NCI-H1436 (cell line): ENCODE measurements at regions not wholly inside any gene's neighbourhood (a gene's known extent, or its start where the extent isn't known, plus 50 kb on each side); places are given as distances from the start of the nearest gene placed in this dataset.
"Not testable (repeated sequence)": the region's sequence is repeated elsewhere in the genome, so short reads cannot be mapped to it uniquely, and the experiment has no call there.

ENCODE experiments used
- DNase-seq: peaks from one replicate; lab custom pipeline; 2025; lab: John Stamatoyannopoulos, UW

- no peak for DNase-seq
These were observed 50.9 kb upstream of the PDE1A start for GRCh38 chr2:182477774-182478173.

- DNase-seq: no peak
These were observed 54.8 kb upstream of the PDE1A start for GRCh38 chr2:182481676-182482075.

GRCh38 chr2:182482511-182482910 is 55.7 kb upstream of the PDE1A start:
- DNase-seq: no peak

GRCh38 chr2:182496596-182496995 is 69.8 kb upstream of the PDE1A start:
- no peak for DNase-seq

- no peak for DNase-seq
These were observed 73.1 kb upstream of the PDE1A start for GRCh38 chr2:182499706-182500470.

GRCh38 chr2:182503886-182504285 is 77.0 kb upstream of the PDE1A start:
- DNase-seq: no peak

GRCh38 chr2:182504903-182505302 is 78.1 kb upstream of the PDE1A start:
- no peak for DNase-seq

- DNase-seq: no peak
These were observed 79.8 kb upstream of the PDE1A start for GRCh38 chr2:182506606-182507005.

GRCh38 chr2:182508583-182508982 is 81.7 kb upstream of the PDE1A start:
- not testable (repeated sequence) for DNase-seq

GRCh38 chr2:182509216-182509615 is 82.4 kb upstream of the PDE1A start:
- DNase-seq: no peak

GRCh38 chr2:182521453-182522404 is 94.9 kb upstream of the PDE1A start:
- DNase-seq: peak; percentile 24

- no peak for DNase-seq
These were observed 95.6 kb upstream of the PDE1A start for GRCh38 chr2:182522405-182522896.

GRCh38 chr2:182522972-182523473 is 96.2 kb upstream of the PDE1A start:
- peak; percentile 46 for DNase-seq

- DNase-seq: no peak
These were observed 103.8 kb upstream of the PDE1A start for GRCh38 chr2:182530636-182531035.

GRCh38 chr2:182540252-182540651 is 113.4 kb upstream of the PDE1A start:
- DNase-seq: no peak

GRCh38 chr2:182541268-182541667 is 114.4 kb upstream of the PDE1A start:
- no peak for DNase-seq

- DNase-seq: no peak
These were observed 115.8 kb upstream of the PDE1A start for GRCh38 chr2:182542501-182543258.

GRCh38 chr2:182543741-182544525 is 117.1 kb upstream of the PDE1A start:
- no peak for DNase-seq

- DNase-seq: no peak
These were observed 118.8 kb upstream of the PDE1A start for GRCh38 chr2:182545420-182546167.
